Neural crest cell (in vitro differentiated cells): ENCODE measurements at regions not wholly inside any gene's neighbourhood (a gene's known extent, or its start where the extent isn't known, plus 50 kb on each side); places are given as distances from the start of the nearest gene placed in this dataset.

Experiments used
- DNase-seq: peaks from one replicate; pipeline ENCODE4 v3.0.0; 2021; ENCODE audit warnings: low read depth, mixed read lengths, low spot score
- H3K27ac Mint-ChIP-seq: one replicate; pipeline ENCODE4 v1.8.0; 2021; ENCODE audit warnings: mild to moderate bottlenecking, mixed read lengths; ENCODE audit not compliant: unreplicated experiment
- H3K27me3 Mint-ChIP-seq: 2 replicates; pipeline ENCODE4 v1.8.0; 2021; ENCODE audit warnings: low read depth, mild to moderate bottlenecking, mixed read lengths
- H3K36me3 Mint-ChIP-seq: 2 replicates; pipeline ENCODE4 v1.8.0; 2021; ENCODE audit warnings: low read depth, mild to moderate bottlenecking, mixed read lengths
- H3K4me1 Mint-ChIP-seq: 2 replicates; pipeline ENCODE4 v1.8.0; 2021; ENCODE audit warnings: mixed read lengths
- H3K4me3 Mint-ChIP-seq: one replicate; pipeline ENCODE4 v1.8.0; 2021; ENCODE audit warnings: mild to moderate bottlenecking, mixed read lengths
- H3K9me3 Mint-ChIP-seq: 2 replicates; pipeline ENCODE4 v1.8.0; 2021; ENCODE audit warnings: mixed read lengths
- CTCF ChIP-seq: fragments of 200-600 bp; sonication (generic); conservative IDR thresholded peaks from 2 replicates; pipeline ENCODE4 v1.5.0; 2021; ENCODE audit warnings: antibody characterized with exemption, mild to moderate bottlenecking

DNA sequence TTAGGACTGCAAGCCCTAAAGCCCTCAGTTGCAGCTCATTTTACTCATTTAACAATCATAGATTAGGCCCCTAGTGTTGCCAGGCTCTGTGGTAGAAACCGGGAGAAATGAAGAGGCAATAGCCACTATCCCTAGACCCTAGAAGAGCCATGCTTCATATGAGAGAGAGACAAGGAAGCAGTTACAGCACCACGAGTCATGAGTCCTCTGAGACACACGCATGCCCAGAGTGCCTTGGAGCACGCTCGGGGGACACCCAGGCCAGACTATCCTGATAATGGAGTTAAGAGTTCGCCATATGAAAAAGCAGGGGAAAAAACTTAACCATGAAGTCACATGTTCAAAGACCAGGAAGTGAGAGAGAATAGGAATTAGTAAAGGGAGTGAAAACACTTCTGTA, 321.5 kb upstream of the PKDCC start:
- peak overlapping the region; percentile 1 for H3K27ac Mint-ChIP-seq
- H3K4me1 Mint-ChIP-seq: peaks cover 15% of the 10 kb centered on the region
- H3K9me3 Mint-ChIP-seq: no peaks in the 10 kb centered on the region
- no peaks in the 10 kb centered on the region for H3K27me3 Mint-ChIP-seq
- H3K36me3 Mint-ChIP-seq: no peaks in the 10 kb centered on the region
- no peak for TF ChIP-seq CTCF
- DNase-seq: no peak
- H3K4me3 Mint-ChIP-seq: no peak overlapping the region

DNA sequence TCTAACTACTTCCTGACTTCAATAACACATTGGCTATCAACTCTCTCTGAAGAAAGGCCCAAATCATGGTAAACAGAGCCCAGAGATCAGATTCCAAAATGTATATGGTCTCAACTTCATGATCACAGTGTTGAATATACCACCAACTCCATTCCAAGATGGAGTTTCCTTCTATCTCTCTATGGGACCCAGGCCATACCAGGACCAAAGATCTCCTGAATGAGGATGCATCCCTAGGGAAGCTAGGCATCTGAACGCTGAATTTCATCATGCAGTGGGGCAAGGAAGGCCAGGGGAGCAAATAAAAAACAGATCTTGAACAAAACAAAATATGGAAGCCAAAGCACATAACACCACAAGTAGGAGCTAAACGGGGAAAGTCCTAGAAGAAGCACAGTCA, 320.7 kb upstream of the PKDCC start:
- Mint-ChIP-seq H3K4me1 (peaks cover 15% of the 10 kb centered on the region), H3K36me3 (no peaks in the 10 kb centered on the region), H3K4me3 (no peak overlapping the region), H3K27ac (no peak overlapping the region), H3K9me3 (no peaks in the 10 kb centered on the region), H3K27me3 (no peaks in the 10 kb centered on the region)
- no peak for DNase-seq
- no peak for TF ChIP-seq CTCF

DNA sequence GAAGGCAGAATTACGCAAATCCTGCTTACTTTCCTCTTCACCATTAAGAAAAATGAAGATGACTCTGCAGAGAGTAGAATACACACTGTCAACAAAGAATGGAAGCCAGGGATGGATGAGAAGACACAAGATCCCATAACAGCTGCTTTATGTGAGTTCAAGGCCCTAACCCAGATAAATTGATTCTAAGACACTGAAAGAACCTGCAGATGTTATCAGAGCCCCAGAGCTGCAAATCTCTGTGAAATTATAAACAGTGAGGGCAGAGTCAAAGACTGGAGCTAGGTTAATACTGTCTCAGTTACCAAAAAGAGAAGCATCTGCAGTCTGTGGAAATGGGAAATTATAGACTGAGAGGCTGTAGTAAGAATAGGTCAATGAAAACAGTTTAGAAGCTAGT, 320.1 kb upstream of the PKDCC start:
- Mint-ChIP-seq H3K9me3 (no peaks in the 10 kb centered on the region), H3K4me3 (no peak overlapping the region), H3K36me3 (no peaks in the 10 kb centered on the region), H3K27ac (no peak overlapping the region), H3K27me3 (no peaks in the 10 kb centered on the region), H3K4me1 (peaks cover 17% of the 10 kb centered on the region)
- no peak for DNase-seq
- TF ChIP-seq CTCF: no peak

DNA sequence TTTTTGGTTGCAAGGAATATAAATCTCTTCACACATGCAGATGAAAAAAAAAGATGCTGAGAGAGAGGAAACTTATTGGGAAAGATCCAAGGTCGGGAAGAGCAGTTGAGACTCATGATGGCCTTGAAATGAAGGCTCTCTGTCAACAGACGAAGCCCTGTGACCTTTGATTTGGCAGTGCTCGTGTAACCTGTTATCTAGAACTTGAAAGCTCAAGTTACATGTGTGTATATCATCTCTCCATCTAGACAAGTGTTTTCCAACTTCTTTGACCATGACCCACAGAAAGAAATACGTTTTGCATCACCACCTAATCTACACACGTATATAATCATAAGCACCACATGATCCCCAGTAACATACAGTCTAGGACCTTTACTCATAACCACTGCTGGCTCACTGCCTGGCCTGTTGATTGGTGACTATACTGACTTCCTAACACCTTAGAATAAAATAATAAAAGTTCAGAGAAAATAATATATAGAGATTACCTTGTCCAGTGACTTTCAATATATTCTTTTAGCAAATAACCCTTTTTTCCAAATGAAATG, 319.0 kb upstream of the PKDCC start:
- peaks cover 7% of the 10 kb centered on the region for H3K4me1 Mint-ChIP-seq
- H3K27me3 Mint-ChIP-seq: no peaks in the 10 kb centered on the region
- no peak overlapping the region for H3K27ac Mint-ChIP-seq

DNA sequence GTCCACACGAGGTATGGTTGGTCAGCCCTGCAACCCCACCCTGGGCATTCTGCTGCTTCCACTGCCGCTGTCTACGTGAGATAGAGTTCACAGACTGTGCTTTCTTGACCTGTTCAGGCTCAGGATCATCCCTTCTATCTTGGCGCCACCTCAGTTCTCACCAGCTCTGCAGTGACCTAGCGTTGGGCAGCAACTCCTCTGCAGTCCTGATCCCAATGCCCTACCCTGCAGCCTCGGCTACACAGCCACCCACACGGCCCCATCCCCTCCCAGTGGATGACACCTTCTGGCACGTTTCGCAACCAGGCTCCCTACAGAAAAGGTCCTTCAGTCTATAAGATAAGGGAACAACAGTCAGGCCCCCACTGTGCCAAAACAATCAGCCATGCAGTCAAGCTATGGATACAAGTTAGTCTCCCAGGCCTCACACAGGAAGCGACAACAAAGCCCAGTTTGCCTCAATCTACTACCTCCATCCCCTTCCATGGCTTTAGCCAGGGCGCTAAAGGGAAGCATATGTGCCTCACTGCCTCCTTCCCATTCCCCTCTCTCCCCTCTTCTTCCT, 317.9 kb upstream of the PKDCC start:
- H3K36me3 Mint-ChIP-seq: no peaks in the 10 kb centered on the region
- no peaks in the 10 kb centered on the region for H3K9me3 Mint-ChIP-seq
- DNase-seq: no peak
- no peak for TF ChIP-seq CTCF
- H3K27ac Mint-ChIP-seq: no peak overlapping the region
- H3K4me1 Mint-ChIP-seq: peaks cover 17% of the 10 kb centered on the region
- H3K27me3 Mint-ChIP-seq: no peaks in the 10 kb centered on the region
- H3K4me3 Mint-ChIP-seq: no peak overlapping the region

More for the DNA sequence above, 319.0 kb upstream of the PKDCC start:
- DNase-seq: no peak
- no peaks in the 10 kb centered on the region for H3K36me3 Mint-ChIP-seq
- no peak overlapping the region for H3K4me3 Mint-ChIP-seq
- TF ChIP-seq CTCF: no peak
- H3K9me3 Mint-ChIP-seq: no peaks in the 10 kb centered on the region
